HG03139 (cell line): ENCODE measurements at regions not wholly inside any gene's neighbourhood (a gene's known extent, or its start where the extent isn't known, plus 50 kb on each side); places are given as distances from the start of the nearest gene placed in this dataset.

Experiments
- ATAC-seq: cut with Tn5 transposase; IDR thresholded peaks from one replicate; pipeline ENCODE4 v1.9.1; 2021; ENCODE audit not compliant: unreplicated experiment

DNA sequence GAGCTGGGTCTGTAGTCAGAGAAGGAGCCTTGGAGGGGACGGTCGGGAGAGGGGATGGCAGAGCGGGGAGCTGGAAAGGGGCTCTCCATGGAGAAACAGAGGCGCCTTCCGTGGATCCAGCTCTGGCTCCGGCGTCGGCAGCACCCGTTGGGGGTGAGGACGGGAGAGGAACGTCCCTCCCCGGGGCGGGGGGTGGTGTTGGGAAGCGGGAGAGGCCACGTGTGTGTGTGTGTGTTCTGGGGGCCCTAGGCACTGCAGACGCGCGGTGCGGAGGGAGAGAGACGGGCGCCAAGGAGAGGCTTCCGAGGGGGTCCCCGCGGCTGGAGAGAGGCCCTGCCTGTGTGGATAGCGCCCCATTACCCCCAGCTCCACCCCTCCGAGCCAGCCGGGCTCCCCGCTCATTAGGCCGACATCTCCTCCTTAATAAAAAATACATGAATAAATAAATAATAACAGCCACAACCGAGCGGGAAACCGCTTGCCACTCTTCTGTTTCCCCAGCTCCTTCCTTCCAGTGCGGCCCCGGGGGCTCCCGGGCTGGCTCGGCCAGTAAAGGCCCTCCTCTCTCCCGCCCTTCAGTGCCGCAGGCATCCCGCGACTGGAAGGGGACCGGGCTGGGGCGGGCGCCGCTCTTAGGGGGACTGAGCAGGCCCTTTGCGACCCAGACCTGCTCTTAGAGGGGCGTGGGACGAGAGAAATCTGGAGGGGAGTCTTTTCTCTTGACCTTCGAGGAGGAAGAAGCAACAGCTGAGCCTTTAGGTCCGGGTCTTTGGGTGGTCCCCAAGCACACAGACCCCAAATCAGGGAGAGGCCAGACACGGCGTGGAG lies 71.3 kb upstream of the ARAP3 start:
- no peak for ATAC-seq

DNA sequence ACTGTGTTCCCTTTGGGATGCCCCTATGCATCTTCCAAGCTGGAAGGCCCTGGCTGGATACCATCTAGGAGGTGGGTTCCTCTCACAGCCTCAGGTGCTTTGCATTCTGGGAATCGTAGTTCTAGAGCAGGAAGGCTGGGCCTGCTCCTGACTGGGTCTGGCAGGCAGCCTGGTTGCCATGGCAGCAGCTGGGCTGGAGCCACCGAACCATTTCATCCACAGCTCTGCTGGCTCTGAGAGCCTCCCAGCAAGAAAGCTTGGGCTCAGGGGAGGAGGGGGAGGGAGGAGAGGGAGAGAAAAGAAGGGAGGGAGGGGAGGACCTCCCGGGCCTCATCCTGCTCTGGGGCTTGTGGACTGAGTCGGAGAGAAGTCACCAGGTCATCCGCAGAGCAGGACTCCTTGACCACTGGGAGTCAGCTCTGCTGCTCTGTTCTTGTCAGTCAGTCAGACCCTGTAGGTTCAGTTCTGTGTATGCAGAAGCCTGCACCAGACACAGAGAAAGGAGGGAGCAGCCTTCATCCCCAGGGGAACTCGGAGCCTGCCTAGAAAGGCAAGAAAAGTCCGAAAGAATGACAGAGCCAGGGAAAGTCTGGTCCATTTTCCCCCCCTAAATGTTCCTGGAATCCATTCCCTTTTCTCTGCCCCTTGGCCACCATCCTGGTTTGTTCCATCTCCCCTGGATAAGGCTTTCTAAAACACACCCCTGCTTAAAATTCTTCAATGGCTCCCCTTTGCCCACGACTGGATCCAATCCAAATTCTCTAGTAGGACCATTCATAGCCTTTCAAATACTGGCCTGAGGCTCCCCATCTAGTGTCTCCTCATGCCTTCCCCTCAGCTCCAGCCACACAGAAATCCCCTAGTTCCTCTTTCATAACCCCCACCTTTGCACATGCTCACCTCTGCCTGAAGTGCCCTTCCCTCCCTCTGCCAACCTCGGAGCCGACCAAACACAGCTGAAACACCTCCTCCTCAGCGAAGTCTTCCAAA lies 65.4 kb upstream of the ARAP3 start:
- peak; percentile 54 for ATAC-seq

DNA sequence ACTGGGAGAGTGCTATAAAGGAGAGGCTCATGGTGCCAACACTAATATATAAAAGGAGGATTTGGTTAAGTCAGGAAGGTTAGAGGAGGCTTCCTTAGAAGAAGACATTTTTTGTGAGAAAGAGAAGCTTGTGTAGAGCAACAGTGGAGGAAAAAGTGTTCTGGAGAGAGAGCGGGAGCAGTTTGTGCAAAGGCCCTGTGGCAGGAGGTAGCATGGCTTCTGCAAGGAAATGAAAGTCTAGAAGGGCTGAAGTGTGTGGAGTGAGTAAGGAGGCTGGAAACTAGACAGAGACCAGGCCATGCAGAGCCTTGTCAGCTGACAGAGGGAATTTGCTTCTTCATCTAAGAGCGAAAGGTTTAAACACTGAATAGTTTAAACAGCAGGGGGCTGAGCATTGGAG lies 64.4 kb upstream of the ARAP3 start:
- no peak for ATAC-seq

DNA sequence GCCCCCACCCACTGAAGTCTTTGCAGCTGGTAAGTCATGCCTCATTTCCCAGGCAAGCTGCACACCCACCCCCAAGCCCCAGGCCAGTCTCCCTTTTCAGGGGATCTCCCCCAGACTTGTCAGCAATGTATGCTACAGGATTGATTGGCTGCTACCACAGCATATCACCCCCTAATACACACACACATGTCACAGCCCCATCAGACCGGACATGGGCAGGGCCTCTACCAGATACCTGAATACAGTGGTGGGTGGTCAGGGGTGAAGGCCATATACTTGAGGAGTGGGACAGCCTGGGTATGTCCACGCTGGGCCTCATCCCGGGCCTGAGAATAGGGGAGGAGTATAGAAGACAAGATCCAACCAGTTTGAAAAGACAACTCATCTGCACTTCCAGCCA lies 63.4 kb upstream of the ARAP3 start:
- no peak for ATAC-seq

DNA sequence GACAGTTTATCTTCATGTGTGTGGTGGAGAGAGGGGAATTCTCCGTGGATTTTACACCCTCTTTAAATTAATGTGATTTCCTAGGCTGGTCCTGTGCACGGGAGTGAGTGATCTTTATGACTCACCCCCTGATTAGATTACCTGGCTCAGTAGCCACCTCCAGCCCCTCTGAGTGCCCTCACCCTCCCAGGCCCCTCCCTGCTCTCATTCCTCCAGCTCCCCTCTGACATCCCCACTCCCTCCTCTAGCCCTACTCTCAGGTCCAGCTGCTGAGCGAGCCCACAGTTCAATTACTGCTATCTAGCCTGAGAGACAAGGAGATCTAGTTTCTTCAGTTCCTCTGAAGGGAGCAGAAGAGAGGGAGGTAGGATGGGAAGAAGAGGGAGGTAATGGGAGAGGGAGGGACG lies 61.8 kb upstream of the ARAP3 start:
- ATAC-seq: no peak

DNA sequence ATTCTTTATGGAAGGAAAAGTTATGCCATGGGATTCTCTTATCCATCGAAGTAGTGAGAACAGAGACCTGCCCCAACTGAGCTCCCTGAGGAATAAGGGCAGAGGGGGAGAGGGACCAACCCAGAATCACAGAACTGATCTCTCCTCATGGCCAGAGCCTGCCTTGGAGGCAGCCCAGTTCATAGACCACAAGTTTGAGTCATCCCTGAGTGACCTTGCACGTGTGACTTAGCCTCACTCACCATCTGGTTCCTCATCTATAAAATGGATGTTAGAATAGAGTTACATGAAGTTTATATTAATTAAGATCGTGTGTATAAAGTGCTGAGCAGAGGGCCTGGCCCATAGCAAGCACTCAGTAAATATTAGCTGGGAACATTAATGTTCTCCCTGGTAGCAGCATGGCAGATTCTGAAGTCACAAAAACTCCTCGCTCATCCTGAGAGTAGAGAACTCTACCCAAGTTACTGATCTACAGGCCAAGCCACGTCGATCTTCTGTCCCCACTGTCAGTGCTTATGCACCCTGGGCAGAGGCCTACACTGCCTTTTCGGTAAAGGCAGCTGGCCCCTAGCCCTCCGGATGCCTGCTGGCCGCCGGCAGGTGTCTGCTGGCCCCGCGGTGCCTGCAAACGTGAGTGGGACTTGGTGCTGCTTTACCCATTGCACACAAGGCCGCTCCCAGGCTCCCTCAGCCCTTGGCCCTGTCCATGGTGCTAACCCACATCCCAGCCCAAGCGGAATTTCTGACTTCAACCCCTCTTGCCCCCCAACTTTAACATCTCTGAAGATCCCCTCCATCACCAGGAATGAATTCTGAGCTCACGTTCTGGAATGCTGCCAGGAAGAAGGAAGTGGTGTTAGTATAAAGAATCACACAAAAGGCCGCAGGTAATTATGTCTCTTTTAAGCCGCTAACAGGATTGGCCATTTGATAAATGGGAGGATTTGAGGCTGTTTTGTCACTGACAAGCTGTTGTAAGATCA lies 61.1 kb upstream of the ARAP3 start:
- ATAC-seq: no peak

DNA sequence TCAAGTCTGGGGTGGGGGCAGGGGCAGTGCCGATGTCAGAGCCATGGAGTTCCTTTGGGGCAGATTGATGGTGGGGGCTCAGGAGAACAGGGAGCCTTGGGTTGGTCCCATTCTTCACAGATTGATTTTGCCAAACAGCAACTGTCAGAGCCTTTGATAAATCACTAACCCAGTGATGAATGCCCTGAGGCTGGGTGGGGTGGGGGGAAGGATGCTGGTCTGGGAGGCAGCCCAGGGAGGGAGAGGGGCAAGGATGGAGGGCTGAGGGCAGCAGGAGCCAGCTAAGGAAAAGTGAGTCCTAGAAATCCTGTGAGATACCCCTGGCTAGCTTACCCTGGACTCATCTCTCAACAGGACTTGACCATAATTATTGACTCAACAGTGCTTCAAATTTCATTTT lies 60.1 kb upstream of the ARAP3 start:
- ATAC-seq: no peak

DNA sequence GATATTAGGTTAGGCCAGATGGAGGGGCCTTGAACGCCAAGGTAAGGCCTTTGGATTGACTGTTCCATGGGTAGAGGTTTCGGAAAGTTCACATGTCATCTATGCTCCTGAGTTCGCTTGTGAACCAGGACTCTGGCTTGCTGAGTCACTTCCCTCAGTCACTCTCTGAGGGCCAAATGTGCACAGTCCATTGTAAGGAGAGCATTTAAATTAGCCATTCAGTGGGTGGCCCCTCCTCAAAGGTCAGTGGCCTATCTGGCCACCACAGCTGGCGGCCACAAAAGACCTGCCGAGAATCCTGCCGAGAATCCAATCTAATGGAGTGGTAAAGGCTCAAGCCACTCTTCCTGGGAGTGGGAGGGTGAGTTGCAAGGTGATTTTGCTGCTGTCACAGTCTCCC lies 58.9 kb upstream of the ARAP3 start:
- ATAC-seq: no peak

DNA sequence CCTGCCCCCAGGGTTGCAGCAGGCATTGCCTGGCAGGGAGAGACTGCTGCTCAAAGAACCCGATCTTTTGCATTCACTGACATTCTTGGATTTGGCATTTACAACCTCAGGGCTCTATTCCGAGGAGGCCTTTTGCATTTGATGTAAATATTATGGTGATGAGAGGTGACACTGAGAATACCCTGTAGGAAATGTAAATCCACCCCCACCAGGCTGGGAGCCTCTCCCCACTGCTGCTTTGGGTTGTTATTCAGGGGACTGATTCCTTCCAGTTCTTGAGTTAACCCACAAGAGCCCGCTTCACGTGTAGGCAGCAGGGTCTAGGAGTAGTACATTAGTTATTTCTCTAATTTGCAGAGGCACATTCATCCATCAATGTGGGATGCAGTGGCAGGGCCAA lies 55.5 kb upstream of the ARAP3 start:
- no peak for ATAC-seq

DNA sequence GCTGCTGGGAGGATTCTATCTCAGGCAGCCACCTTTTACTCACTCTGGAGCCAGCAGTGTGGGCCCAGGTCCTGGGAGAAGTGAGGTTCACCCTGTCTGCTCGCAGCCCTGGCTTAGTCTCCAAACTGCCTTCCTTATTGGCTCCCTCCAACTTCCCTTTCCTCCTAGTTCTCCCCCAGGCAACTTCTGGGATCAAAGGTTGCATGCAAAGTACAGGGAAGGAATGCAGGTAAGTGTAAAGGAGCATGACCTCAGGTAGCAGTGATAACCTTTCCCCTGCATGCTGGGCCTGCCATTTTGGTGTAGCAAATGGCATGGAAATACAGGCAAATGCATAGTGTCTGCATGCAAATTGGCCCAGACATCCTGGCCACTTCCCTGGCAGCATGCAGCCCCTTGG lies 53.8 kb upstream of the ARAP3 start:
- ATAC-seq: no peak

DNA sequence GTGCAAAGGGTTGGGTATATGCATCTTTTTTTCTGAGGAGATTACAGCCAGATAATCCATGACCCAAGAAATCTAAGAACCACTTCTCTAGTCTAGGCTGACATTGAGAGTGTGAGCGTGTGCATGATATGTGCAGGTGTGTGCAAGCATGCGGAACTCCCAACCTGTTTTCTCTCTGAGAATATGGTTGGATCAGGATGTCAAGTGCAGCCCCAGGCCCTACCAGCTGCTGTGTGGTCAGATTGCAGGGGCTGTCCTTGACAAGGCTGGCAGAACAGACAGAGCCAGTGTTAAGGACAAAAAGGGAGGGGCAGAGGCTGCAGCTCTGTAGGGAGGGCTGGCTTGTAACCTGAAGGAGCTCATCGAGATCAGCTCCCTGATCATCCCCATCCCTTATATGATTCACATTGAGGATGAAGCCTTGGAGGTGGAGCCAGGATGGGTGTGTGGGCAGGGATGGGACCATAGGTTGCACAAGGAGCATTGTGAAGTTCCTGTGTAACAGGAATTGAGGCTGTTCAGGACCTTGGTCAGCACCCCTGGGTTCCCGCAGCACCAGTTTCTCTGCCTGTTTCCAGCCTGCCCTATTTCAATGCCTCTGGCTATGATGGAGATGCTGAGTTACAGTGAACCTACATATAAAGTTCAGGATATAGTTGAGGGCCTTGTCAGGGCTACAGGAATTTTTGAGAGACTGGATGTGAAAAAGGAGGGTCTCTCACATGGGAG lies 52.6 kb upstream of the ARAP3 start:
- no peak for ATAC-seq

DNA sequence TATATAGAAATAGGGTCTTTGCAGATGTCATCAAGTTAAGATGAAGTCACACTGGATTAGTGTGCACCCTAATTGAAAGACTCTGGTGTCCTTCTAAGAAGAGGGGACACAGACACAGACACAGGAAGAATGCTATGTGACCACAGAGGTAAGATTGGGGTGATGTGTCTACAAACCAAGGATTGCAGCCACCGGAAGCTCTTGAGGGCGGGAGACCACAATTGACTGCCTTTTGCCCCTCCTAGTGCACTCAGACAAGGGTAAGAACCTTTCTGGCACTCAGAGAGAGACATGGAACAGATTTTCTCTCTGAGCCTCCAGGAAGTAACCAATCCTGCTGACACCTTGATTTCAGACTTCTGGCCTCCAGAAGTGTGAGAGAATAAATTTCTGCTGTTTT lies 51.2 kb upstream of the ARAP3 start:
- ATAC-seq: no peak

DNA sequence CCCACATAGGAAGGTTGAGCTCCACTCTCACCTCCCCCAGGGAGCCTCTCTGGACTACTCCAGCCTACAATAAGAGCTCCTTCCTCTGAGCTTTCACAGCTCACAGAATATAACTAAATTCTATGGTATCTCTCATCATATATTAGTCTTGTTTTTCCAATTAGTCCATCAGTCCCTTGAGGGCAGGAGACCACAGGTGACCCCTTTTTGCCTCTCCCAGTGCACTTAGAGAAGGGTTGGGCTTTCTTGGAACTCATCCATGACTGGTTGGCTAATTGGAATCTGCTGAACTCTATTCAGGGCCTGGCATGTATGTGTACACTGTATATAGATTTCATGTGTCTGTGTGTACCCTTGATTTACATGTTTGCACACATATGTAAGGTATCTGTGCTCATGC lies 50.4 kb upstream of the ARAP3 start:
- no peak for ATAC-seq
